ENCODE measurements at regions not wholly inside any gene's neighbourhood (a gene's known extent, or its start where the extent isn't known, plus 50 kb on each side); places are given as distances from the start of the nearest gene placed in this dataset.

DNA sequence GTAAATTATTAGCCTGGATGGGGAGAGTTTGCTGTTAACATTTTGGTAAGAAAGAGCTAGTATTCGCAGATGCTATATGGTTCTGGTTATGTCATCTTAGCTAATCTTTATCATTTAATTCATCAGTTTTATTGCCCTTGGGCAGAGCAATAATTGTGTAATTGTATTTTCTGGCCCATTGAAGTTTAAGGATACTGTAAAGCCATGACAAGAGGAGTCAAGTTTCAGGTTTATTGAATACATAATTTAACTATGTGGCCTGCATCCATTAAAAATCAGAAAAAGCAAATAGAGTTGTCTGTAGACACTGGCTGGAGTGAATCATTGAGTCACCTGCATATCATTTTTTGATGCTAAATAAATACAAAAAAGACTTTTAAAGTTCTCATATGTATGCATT, 255.8 kb downstream of the PRELID2 start:
- Mint-ChIP-seq H3K36me3 (peaks cover 6% of the 10 kb centered on the region), H3K4me3 (no peak overlapping the region), H3K4me1 (ENCODE audit: low read depth in 2 of 2) (no peaks in the 10 kb centered on the region), H3K9me3 (peaks cover 22% of the 10 kb centered on the region), H3K27me3 (no peaks in the 10 kb centered on the region), H3K27ac (no peak overlapping the region)
- DNase-seq (ENCODE audit: low spot score) = no peak
- ATAC-seq = no peak

DNA sequence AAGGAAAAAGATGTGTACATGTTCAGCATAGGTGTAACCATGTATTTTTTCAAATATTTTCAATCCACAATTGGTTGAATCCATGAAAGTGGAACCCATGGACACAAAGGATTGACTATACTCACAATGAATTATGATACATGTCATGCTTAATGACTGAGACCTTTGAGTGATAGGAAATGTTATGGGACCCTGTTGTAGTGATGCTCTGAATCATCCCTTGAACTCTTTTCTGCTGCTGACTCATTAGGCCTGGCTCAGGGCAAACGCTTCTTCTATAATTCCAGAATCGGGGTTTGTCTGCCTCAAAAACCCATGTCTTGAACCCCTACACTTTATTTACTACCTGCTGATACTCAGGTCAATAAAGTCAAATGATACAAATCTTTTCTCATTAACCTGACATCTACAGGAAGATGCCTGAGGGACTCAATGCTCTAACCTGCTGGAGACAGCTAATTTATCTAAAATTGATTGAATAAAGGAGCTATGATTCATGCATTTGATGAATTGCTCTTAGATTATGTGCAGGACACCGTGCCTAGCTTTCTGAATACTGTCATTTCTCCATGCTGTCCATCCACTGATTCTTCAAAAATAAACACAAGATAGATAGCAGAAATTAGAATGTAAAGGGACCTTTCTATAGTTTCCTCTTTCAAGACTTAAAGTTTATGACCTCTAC, 260.1 kb downstream of the PRELID2 start:
- Mint-ChIP-seq H3K4me1 (ENCODE audit: low read depth in 2 of 2) (no peaks in the 10 kb centered on the region), H3K4me3 (no peak overlapping the region), H3K9me3 (peaks cover 12% of the 10 kb centered on the region), H3K27me3 (no peaks in the 10 kb centered on the region), H3K36me3 (no peaks in the 10 kb centered on the region), H3K27ac (no peak overlapping the region)
- DNase-seq (ENCODE audit: low spot score) = no peak
- no peak for ATAC-seq

DNA sequence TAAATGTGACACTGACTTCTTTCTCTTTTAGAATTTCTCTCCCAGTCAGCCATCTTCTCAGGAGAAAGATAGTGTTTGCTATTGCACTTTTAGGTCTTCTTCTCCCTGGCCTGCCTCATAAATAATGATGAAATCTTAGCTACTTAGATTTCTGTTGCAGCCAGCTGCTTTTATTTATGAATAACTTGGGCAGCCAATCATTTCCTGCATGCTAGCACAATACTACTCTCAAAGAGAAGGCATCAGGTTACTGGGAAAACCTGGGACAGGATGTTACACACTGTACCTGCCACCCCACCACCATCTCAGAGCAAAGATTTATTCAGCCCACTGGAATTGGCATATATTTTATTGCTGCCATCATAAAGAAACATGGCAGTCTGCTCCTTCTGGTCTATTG, 266.6 kb downstream of the PRELID2 start:
- ATAC-seq (no peak), DNase-seq (ENCODE audit: low spot score) (no peak)
- H3K27ac Mint-ChIP-seq = no peak overlapping the region
- no peaks in the 10 kb centered on the region for H3K27me3 Mint-ChIP-seq
- H3K4me1 Mint-ChIP-seq (ENCODE audit: low read depth in 2 of 2) = no peaks in the 10 kb centered on the region
- H3K36me3 Mint-ChIP-seq = no peaks in the 10 kb centered on the region
- no peak overlapping the region for H3K4me3 Mint-ChIP-seq
- H3K9me3 Mint-ChIP-seq = peaks cover 9% of the 10 kb centered on the region

DNA sequence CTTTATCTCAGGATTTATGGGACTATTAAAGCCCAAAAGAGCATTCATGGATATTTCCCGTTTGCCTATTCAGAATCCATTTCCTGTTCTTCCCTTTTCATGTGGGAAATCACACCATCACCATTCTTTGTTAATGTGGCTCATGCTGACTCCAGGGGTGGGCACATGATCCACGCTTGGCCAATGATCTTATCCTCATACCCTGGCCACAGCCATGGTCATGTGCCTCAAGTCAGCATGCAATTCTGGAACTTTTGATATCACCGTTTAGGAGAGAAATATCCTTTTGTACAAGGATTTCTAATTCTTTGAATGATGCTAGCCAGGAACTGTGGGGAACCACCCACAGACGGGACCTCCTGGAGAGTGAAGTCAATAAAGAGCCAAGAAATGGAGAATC, 272.2 kb downstream of the PRELID2 start:
- H3K27ac Mint-ChIP-seq = no peak overlapping the region
- H3K36me3 Mint-ChIP-seq = no peaks in the 10 kb centered on the region
- no peaks in the 10 kb centered on the region for H3K27me3 Mint-ChIP-seq
- DNase-seq (ENCODE audit: low spot score) (no peak), ATAC-seq (no peak)
- H3K9me3 Mint-ChIP-seq = peaks cover 7% of the 10 kb centered on the region
- H3K4me3 Mint-ChIP-seq = no peak overlapping the region
- H3K4me1 Mint-ChIP-seq (ENCODE audit: low read depth in 2 of 2) = no peaks in the 10 kb centered on the region

DNA sequence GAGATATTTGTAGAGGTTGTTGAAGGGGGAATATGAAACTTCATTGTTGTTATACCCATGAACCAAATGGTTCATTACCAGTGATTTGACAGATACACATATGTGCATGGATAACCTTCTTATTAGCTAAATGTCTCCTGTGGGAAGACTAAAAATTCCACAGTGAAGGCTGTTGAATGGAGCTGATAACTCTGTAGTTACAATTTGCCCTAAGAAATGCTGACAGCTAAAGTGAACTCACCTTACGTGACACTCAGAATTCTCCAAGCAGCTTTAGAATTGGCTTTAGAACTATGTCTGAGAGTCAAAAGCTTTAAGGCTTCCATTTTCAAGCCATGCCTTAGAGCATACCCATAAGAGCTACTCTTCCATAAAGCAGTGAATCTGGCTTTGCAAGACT, 276.9 kb downstream of the PRELID2 start:
- H3K27me3 Mint-ChIP-seq = no peaks in the 10 kb centered on the region

DNA sequence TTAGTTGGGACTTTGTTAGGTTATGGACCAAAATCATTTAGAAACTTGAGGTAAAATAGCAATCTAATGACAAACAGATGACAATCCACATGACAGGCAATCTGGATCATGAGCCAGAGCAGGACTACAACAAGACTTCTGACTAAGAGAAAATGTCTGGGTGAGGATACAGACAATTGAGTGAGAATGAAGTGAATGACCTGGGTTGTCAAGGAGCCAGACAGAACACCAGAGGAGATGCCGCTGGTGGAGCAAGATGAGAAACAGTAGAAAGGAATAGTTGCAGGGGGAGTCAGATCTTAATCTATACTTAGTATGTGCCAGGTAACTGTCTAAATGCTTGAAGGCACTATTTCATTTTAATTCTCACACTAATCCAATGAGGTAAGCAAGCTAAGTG, 277.8 kb downstream of the PRELID2 start:
- Mint-ChIP-seq H3K4me3 (no peak overlapping the region), H3K36me3 (no peaks in the 10 kb centered on the region), H3K27me3 (no peaks in the 10 kb centered on the region), H3K9me3 (peaks cover 21% of the 10 kb centered on the region), H3K27ac (no peak overlapping the region), H3K4me1 (ENCODE audit: low read depth in 2 of 2) (no peaks in the 10 kb centered on the region)
- no peak for DNase-seq (ENCODE audit: low spot score)
- ATAC-seq = no peak

More for the DNA sequence above, 276.9 kb downstream of the PRELID2 start:
- H3K36me3 Mint-ChIP-seq = no peaks in the 10 kb centered on the region
- H3K4me1 Mint-ChIP-seq (ENCODE audit: low read depth in 2 of 2) = no peaks in the 10 kb centered on the region
- no peak overlapping the region for H3K4me3 Mint-ChIP-seq
- H3K27ac Mint-ChIP-seq = no peak overlapping the region
- DNase-seq (ENCODE audit: low spot score) (no peak), ATAC-seq (no peak)
- peaks cover 20% of the 10 kb centered on the region for H3K9me3 Mint-ChIP-seq

DNA sequence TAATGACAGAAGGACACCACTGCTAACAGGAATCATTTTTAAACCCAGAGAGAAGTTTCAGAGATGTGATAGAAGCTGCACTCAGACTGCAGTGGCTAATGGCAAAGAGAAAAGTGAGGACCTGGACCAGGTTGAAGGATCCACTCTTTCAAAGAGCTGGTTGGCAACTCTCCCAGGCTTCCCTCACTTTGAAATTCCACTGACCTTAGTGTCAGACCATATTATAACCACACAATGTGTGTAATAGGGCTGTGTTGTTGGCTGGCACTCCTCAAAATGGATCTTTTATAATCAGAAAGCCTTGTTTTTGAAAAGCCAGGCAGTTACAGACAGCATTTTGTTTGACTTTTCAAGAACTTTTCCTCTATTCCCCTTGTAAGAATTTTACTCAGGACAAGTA, 280.7 kb downstream of the PRELID2 start:
- Mint-ChIP-seq H3K4me3 (no peak overlapping the region), H3K9me3 (peaks cover 18% of the 10 kb centered on the region), H3K36me3 (no peaks in the 10 kb centered on the region), H3K4me1 (ENCODE audit: low read depth in 2 of 2) (no peaks in the 10 kb centered on the region), H3K27me3 (no peaks in the 10 kb centered on the region), H3K27ac (no peak overlapping the region)
- ATAC-seq (no peak), DNase-seq (ENCODE audit: low spot score) (no peak)

DNA sequence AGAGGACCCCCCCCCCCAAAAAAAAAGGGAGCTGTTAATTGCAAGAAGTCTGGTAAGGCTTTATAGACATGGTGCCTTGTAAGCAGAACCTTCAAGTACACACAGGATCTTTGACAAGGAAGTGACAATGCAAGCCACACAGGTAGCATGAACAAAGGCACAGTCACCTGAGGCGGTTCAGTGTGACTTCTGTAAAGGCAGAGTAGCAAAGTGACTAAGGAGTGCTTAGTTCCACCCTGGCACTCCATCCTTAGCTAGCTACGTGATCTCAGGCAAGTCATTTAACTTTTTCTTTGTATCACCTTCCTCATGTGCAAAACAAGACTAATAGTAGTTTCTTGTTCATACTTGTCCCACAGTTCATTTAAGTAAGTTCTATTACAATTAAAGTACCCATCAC, 282.0 kb downstream of the PRELID2 start:
- Mint-ChIP-seq H3K9me3 (peaks cover 24% of the 10 kb centered on the region), H3K27ac (no peak overlapping the region), H3K4me3 (no peak overlapping the region), H3K36me3 (no peaks in the 10 kb centered on the region), H3K4me1 (ENCODE audit: low read depth in 2 of 2) (no peaks in the 10 kb centered on the region), H3K27me3 (no peaks in the 10 kb centered on the region)
- no peak for DNase-seq (ENCODE audit: low spot score)
- ATAC-seq = no peak

DNA sequence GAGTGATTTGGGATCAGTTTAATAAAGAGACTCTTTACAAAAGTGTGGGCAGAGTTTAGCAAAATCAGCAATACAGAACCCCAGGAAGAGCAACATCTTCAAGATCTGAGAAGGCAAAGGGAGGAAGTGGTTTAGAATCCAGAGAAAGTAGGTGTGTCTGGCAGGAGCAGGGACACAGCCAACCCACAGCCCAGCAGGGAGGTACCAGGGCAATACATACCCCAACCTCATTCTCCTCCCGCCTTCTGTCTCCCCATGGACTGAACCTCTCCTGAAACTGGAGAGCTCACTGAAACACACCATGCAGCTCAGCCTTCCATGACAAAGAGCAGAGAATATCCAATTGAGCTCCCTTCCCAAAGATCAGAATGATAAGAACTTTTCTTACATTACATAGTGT, 283.4 kb downstream of the PRELID2 start:
- H3K9me3 Mint-ChIP-seq = peaks cover 19% of the 10 kb centered on the region
- H3K4me1 Mint-ChIP-seq (ENCODE audit: low read depth in 2 of 2) = no peaks in the 10 kb centered on the region
- H3K4me3 Mint-ChIP-seq = no peak overlapping the region
- ATAC-seq = no peak
- DNase-seq (ENCODE audit: low spot score) = no peak
- H3K27ac Mint-ChIP-seq = no peak overlapping the region
- no peaks in the 10 kb centered on the region for H3K27me3 Mint-ChIP-seq
- H3K36me3 Mint-ChIP-seq = no peaks in the 10 kb centered on the region

DNA sequence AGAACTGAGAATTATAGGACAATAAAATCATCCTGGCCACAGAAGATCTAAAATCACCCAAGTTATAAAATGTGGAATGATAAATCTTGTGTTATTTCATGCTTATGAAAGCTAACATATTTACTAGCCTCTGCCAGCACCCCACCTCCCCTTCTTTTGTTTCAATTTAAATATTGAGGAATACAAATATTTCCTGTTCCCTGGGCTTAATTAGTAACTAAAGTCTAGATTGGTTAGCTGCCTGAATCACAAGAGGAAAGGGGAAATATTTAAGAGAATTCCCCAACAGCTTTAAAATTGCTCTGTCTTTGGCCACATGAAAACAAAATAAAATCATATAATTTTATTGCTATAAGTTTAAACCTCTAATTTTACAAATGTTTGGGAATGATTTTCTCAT, 287.0 kb downstream of the PRELID2 start:
- Mint-ChIP-seq H3K9me3 (peaks cover 6% of the 10 kb centered on the region), H3K36me3 (no peaks in the 10 kb centered on the region), H3K4me1 (ENCODE audit: low read depth in 2 of 2) (no peaks in the 10 kb centered on the region), H3K27me3 (no peaks in the 10 kb centered on the region), H3K27ac (no peak overlapping the region), H3K4me3 (no peak overlapping the region)
- DNase-seq (ENCODE audit: low spot score) = no peak
- no peak for ATAC-seq

DNA sequence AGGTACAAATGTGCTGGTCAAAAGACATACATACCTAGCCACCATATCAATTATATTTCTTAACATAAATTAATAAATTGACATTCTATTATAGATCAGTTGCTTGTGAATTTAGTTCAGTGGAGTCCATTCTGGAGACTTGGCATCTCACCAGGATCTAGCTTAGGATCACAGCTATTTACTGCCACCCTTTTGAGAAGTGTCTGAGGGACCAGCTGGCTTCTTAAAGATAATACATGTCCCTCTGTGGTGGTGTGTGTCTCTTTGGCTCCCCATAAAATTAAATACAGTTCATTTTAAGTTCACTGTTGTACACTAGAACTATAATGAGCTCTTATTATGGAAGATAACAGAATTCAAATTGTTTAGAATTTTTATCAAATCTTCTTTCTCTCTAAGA, 290.7 kb downstream of the PRELID2 start:
- peaks cover 10% of the 10 kb centered on the region for H3K9me3 Mint-ChIP-seq
- no peak overlapping the region for H3K4me3 Mint-ChIP-seq
- H3K4me1 Mint-ChIP-seq (ENCODE audit: low read depth in 2 of 2) = no peaks in the 10 kb centered on the region
- no peaks in the 10 kb centered on the region for H3K27me3 Mint-ChIP-seq
- DNase-seq (ENCODE audit: low spot score) (no peak), ATAC-seq (no peak)
- no peaks in the 10 kb centered on the region for H3K36me3 Mint-ChIP-seq
- H3K27ac Mint-ChIP-seq = no peak overlapping the region

DNA sequence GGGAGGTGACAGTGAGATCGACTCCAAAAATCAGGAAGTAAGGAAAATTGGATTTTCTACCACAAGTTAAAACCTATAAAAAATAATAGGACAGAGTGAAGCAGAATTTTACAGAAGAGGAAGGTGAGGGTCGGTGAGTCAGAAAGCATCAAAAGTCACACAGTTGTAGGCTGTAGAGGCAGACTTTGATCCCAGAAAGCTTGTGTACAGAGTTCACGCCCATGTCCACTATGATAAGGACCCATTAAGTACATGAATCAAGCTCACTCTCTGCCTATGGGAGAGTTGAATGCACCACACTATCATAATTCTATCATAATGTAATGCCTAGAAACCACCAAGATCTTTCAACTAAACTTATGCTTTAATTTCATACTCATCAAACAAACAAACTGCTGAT, 291.2 kb downstream of the PRELID2 start:
- H3K36me3 Mint-ChIP-seq = no peaks in the 10 kb centered on the region
- no peaks in the 10 kb centered on the region for H3K27me3 Mint-ChIP-seq
- no peak for DNase-seq (ENCODE audit: low spot score)
- H3K4me3 Mint-ChIP-seq = no peak overlapping the region
- ATAC-seq = no peak
- H3K4me1 Mint-ChIP-seq (ENCODE audit: low read depth in 2 of 2) = no peaks in the 10 kb centered on the region
- H3K27ac Mint-ChIP-seq = no peak overlapping the region
- peaks cover 10% of the 10 kb centered on the region for H3K9me3 Mint-ChIP-seq

DNA sequence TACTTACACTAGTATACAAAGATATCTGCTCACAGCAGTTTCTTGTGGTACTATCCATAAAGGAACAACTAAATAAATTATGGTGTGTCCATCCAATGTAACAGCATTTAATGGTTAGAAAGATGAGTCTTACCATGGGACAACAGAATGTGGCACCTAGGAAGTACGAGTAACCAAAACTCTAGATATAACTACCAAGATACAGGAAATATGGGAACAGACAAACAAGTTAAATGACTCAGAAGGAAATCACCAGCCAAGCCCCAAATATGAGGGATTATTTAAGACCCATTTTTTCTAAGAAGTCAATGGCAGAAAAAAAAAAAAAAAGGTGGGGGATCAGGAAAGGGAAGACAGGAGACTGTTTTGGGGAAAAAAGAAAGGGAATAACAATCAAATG, 294.8 kb downstream of the PRELID2 start:
- ATAC-seq = no peak
- Mint-ChIP-seq H3K9me3 (peaks cover 16% of the 10 kb centered on the region), H3K4me1 (ENCODE audit: low read depth in 2 of 2) (no peaks in the 10 kb centered on the region), H3K27ac (no peak overlapping the region), H3K36me3 (no peaks in the 10 kb centered on the region), H3K4me3 (no peak overlapping the region), H3K27me3 (no peaks in the 10 kb centered on the region)
- no peak for DNase-seq (ENCODE audit: low spot score)

DNA sequence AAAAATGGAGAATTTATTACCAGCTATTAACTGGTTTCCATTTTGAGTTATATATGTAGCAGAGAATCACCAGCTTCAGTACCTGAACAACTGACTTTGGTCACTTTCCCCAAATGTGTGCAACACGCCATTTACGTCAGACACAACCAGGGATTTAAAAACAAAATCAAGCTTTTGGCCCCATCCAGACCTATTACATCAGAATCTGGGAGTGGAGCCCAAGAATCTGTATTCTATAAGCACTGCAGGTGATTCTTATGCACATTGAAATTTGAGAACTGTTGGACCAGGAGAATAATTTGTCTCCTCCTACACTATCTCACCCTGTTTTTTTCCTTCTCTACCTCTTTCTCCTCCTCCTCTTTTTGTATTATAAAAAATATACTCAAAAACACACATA, 295.9 kb downstream of the PRELID2 start:
- H3K9me3 Mint-ChIP-seq = peaks cover 16% of the 10 kb centered on the region
- ATAC-seq = no peak
- DNase-seq (ENCODE audit: low spot score) = no peak
- no peak overlapping the region for H3K27ac Mint-ChIP-seq
- no peak overlapping the region for H3K4me3 Mint-ChIP-seq
- H3K4me1 Mint-ChIP-seq (ENCODE audit: low read depth in 2 of 2) = no peaks in the 10 kb centered on the region
- H3K36me3 Mint-ChIP-seq = no peaks in the 10 kb centered on the region
- no peaks in the 10 kb centered on the region for H3K27me3 Mint-ChIP-seq

DNA sequence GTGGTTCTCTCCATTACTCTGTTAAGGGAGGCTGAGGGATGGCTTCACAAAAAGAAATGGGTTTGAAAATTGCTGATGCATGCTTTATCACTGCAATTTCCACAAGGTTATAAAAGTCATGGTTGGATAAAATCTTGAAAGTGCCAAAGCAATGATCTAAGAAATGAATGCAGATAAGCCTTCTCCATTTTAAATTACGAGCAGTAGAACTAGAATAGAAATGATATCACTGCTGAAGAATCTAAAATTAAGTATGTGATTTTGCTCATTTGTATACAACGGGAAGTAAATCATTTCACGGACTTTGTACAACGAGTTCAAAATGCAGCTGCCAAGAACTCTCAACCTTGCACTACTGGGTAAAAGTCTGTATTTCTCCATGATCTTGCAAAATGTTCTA, 299.0 kb downstream of the PRELID2 start:
- H3K27me3 Mint-ChIP-seq = no peaks in the 10 kb centered on the region
- peaks cover 19% of the 10 kb centered on the region for H3K9me3 Mint-ChIP-seq
- DNase-seq (ENCODE audit: low spot score) (no peak), ATAC-seq (no peak)
- H3K36me3 Mint-ChIP-seq = no peaks in the 10 kb centered on the region
- no peak overlapping the region for H3K4me3 Mint-ChIP-seq
- no peak overlapping the region for H3K27ac Mint-ChIP-seq
- no peaks in the 10 kb centered on the region for H3K4me1 Mint-ChIP-seq (ENCODE audit: low read depth in 2 of 2)
